Neural crest cell (in vitro differentiated cells): ENCODE measurements at regions not wholly inside any gene's neighbourhood (a gene's known extent, or its start where the extent isn't known, plus 50 kb on each side); places are given as distances from the start of the nearest gene placed in this dataset.

Experiments used
- DNase-seq: peaks from one replicate; pipeline ENCODE4 v3.0.0; 2021; ENCODE audit warnings: low read depth, mixed read lengths, low spot score
- H3K27ac Mint-ChIP-seq: one replicate; pipeline ENCODE4 v1.8.0; 2021; ENCODE audit warnings: mild to moderate bottlenecking, mixed read lengths; ENCODE audit not compliant: unreplicated experiment
- H3K27me3 Mint-ChIP-seq: 2 replicates; pipeline ENCODE4 v1.8.0; 2021; ENCODE audit warnings: low read depth, mild to moderate bottlenecking, mixed read lengths
- H3K36me3 Mint-ChIP-seq: 2 replicates; pipeline ENCODE4 v1.8.0; 2021; ENCODE audit warnings: low read depth, mild to moderate bottlenecking, mixed read lengths
- H3K4me1 Mint-ChIP-seq: 2 replicates; pipeline ENCODE4 v1.8.0; 2021; ENCODE audit warnings: mixed read lengths
- H3K4me3 Mint-ChIP-seq: one replicate; pipeline ENCODE4 v1.8.0; 2021; ENCODE audit warnings: mild to moderate bottlenecking, mixed read lengths
- H3K9me3 Mint-ChIP-seq: 2 replicates; pipeline ENCODE4 v1.8.0; 2021; ENCODE audit warnings: mixed read lengths
- CTCF ChIP-seq: fragments of 200-600 bp; sonication (generic); conservative IDR thresholded peaks from 2 replicates; pipeline ENCODE4 v1.5.0; 2021; ENCODE audit warnings: antibody characterized with exemption, mild to moderate bottlenecking

DNA sequence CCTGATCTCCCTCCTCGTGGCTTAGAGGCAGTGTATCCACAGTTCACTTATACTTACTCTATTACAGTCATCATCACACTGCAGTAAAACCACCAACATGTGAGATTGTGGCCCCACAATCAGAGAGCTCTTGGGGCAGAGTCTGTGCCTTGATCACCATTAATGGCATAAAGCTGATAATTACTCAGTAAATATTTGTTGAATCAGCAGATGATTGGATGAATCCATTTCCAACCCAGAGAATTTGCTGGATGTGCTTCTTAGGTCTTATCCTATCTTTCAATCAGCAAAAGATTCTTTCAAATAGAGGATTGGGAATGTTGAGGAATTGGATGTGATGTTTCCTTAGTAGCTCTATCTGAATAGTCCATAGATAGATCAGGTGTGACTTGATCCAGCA, 88.8 kb upstream of the PITX1 start:
- no peak overlapping the region for H3K4me3 Mint-ChIP-seq
- H3K4me1 Mint-ChIP-seq, result no peaks in the 10 kb centered on the region
- H3K27ac Mint-ChIP-seq, result no peak overlapping the region
- TF ChIP-seq CTCF, result no peak
- no peak for DNase-seq
- no peaks in the 10 kb centered on the region for H3K36me3 Mint-ChIP-seq
- no peaks in the 10 kb centered on the region for H3K9me3 Mint-ChIP-seq
- H3K27me3 Mint-ChIP-seq, result peaks cover 2% of the 10 kb centered on the region

DNA sequence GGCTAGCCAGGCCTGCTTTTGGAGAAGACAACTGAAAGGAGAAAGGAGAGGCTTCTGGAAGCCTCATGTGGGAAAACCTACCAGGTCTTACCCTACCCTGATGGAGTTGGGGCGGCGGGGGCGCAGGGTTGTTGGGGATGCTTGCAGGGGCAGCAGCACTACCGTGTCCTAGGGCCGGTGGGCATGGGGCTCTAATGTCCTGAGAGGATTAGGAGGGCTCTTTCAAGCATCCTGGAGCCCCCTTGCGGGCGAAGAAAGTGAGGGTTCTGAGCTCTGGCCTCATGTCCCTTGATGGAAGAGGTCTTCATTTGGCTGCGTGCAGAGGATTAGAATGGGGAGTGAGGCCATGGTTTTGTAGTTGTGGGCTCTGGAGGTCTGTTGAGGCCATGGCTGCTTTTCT, 86.9 kb upstream of the PITX1 start:
- H3K9me3 Mint-ChIP-seq, result no peaks in the 10 kb centered on the region
- no peak overlapping the region for H3K27ac Mint-ChIP-seq
- H3K4me3 Mint-ChIP-seq, result no peak overlapping the region
- no peaks in the 10 kb centered on the region for H3K4me1 Mint-ChIP-seq
- H3K27me3 Mint-ChIP-seq, result peaks cover 2% of the 10 kb centered on the region
- no peaks in the 10 kb centered on the region for H3K36me3 Mint-ChIP-seq
- DNase-seq, result no peak
- no peak for TF ChIP-seq CTCF

GRCh38 chr5:135119481-135119880, 85.5 kb upstream of the PITX1 start:
- Mint-ChIP-seq H3K4me3 (no peak overlapping the region), H3K27ac (no peak overlapping the region), H3K36me3 (no peaks in the 10 kb centered on the region), H3K4me1 (no peaks in the 10 kb centered on the region), H3K27me3 (peaks cover 2% of the 10 kb centered on the region), H3K9me3 (no peaks in the 10 kb centered on the region)
- no peak for TF ChIP-seq CTCF
- no peak for DNase-seq

DNA sequence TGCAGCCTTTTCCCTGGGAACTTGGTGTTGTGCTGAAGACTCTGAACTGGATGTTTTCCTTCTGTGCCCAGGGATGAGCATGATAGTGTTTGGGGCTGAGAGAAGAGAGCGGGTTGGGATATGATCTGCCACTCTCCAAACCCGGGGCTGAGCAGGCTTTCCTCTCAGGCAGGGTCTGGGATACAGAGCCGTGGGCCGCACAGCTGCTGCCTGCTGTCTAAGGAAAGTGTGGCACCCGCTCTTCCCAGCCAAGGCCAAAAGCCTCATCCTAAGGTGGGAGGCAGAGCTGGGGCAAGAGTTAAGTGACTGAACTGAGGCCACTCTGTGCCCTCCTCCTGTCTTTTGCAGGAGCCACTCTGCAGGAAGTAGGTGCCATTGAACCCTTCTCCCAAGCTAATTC, 83.6 kb upstream of the PITX1 start:
- DNase-seq, result no peak
- no peak overlapping the region for H3K4me3 Mint-ChIP-seq
- no peaks in the 10 kb centered on the region for H3K4me1 Mint-ChIP-seq
- TF ChIP-seq CTCF, result no peak
- H3K36me3 Mint-ChIP-seq, result no peaks in the 10 kb centered on the region
- no peak overlapping the region for H3K27ac Mint-ChIP-seq
- H3K27me3 Mint-ChIP-seq, result no peaks in the 10 kb centered on the region
- no peaks in the 10 kb centered on the region for H3K9me3 Mint-ChIP-seq

GRCh38 chr5:135116160-135116561, 82.1 kb upstream of the PITX1 start:
- no peaks in the 10 kb centered on the region for H3K27me3 Mint-ChIP-seq
- H3K4me3 Mint-ChIP-seq, result no peak overlapping the region
- no peak overlapping the region for H3K27ac Mint-ChIP-seq
- no peaks in the 10 kb centered on the region for H3K4me1 Mint-ChIP-seq
- no peak for TF ChIP-seq CTCF
- H3K9me3 Mint-ChIP-seq, result no peaks in the 10 kb centered on the region
- H3K36me3 Mint-ChIP-seq, result no peaks in the 10 kb centered on the region
- no peak for DNase-seq

GRCh38 chr5:135115591-135115990, 81.6 kb upstream of the PITX1 start:
- TF ChIP-seq CTCF, result no peak
- peaks cover 2% of the 10 kb centered on the region for H3K27me3 Mint-ChIP-seq
- H3K9me3 Mint-ChIP-seq, result no peaks in the 10 kb centered on the region
- no peaks in the 10 kb centered on the region for H3K36me3 Mint-ChIP-seq
- no peak overlapping the region for H3K27ac Mint-ChIP-seq
- DNase-seq, result no peak
- no peaks in the 10 kb centered on the region for H3K4me1 Mint-ChIP-seq
- no peak overlapping the region for H3K4me3 Mint-ChIP-seq
